H9 (cell line): ENCODE measurements at regions not wholly inside any gene's neighbourhood (a gene's known extent, or its start where the extent isn't known, plus 50 kb on each side); places are given as distances from the start of the nearest gene placed in this dataset.
A peak's percentile ranks its signal among the peaks of the same experiment; 100 is the strongest.

Experiments used
- DNase-seq: peaks from one replicate; pipeline ENCODE4 v3.0.0-alpha.2; 2017
- H2AFZ ChIP-seq: one replicate; pipeline ENCODE4 v1.6.1; 2013; ENCODE audit warnings: mild to moderate bottlenecking, low read length, control low read depth, moderate library complexity
- H2AK5ac ChIP-seq: 2 replicates; pipeline ENCODE4 v1.6.1; 2013; ENCODE audit warnings: low read length, control low read depth, mixed read lengths; ENCODE audit not compliant: insufficient read length
- H2BK120ac ChIP-seq: one replicate; pipeline ENCODE4 v1.6.1; 2013; ENCODE audit warnings: low read depth, mild to moderate bottlenecking, low read length, control low read depth, inconsistent platforms; ENCODE audit not compliant: poor library complexity, severe bottlenecking
- H2BK12ac ChIP-seq: 2 replicates; pipeline ENCODE4 v1.6.1; 2013; ENCODE audit warnings: low read length, control low read depth, mixed read lengths, low read depth; ENCODE audit not compliant: insufficient read length
- H2BK15ac ChIP-seq: 2 replicates; pipeline ENCODE4 v1.6.1; 2013; ENCODE audit warnings: low read depth, low read length, control low read depth
- H2BK20ac ChIP-seq: one replicate; pipeline ENCODE4 v1.6.1; 2013; ENCODE audit warnings: low read depth, mild to moderate bottlenecking, low read length, control low read depth, inconsistent platforms; ENCODE audit not compliant: poor library complexity, severe bottlenecking
- H2BK5ac ChIP-seq: 2 replicates; pipeline ENCODE4 v1.6.1; 2013; ENCODE audit warnings: low read length, control low read depth, mixed read lengths; ENCODE audit not compliant: insufficient read length
- H3K14ac ChIP-seq: 2 replicates; pipeline ENCODE4 v1.6.1; 2013; ENCODE audit warnings: low read length, control low read depth; ENCODE audit not compliant: insufficient read depth
- H3K18ac ChIP-seq: 2 replicates; pipeline ENCODE4 v1.6.1; 2013; ENCODE audit warnings: low read depth, mild to moderate bottlenecking, mixed read lengths, low read length, control low read depth; ENCODE audit not compliant: insufficient read length
- H3K23ac ChIP-seq: 2 replicates; pipeline ENCODE4 v1.6.1; 2013; ENCODE audit warnings: low read length, control low read depth, mixed read lengths, low read depth; ENCODE audit not compliant: insufficient read length
- H3K23me2 ChIP-seq: 2 replicates; pipeline ENCODE4 v1.6.1; 2013; ENCODE audit warnings: low read depth, mild to moderate bottlenecking, mixed read lengths, low read length, control low read depth; ENCODE audit not compliant: insufficient read length, poor library complexity, severe bottlenecking
- H3K27ac ChIP-seq: 2 replicates; pipeline ENCODE4 v1.5.1; 2013; ENCODE audit warnings: low read length, control low read depth, mixed read lengths, low read depth; ENCODE audit not compliant: insufficient read length
- H3K27me3 ChIP-seq: 2 replicates; pipeline ENCODE4 v1.6.1; 2013; ENCODE audit warnings: low read length, control low read depth, inconsistent platforms; ENCODE audit not compliant: insufficient read depth
- H3K4ac ChIP-seq: 2 replicates; pipeline ENCODE4 v1.6.1; 2013; ENCODE audit warnings: low read depth, mild to moderate bottlenecking, control low read depth, inconsistent platforms, low read length, moderate library complexity
- H3K4me1 ChIP-seq: 2 replicates; pipeline ENCODE4 v1.6.1; 2013; ENCODE audit warnings: low read length, control low read depth, inconsistent platforms; ENCODE audit not compliant: insufficient read depth
- H3K4me2 ChIP-seq: 2 replicates; pipeline ENCODE4 v1.6.1; 2013; ENCODE audit warnings: low read length, control low read depth, mixed read lengths; ENCODE audit not compliant: insufficient read length, insufficient read depth
- H3K56ac ChIP-seq: 2 replicates; pipeline ENCODE4 v1.6.1; 2013; ENCODE audit warnings: low read depth, mild to moderate bottlenecking, mixed read lengths, low read length, control low read depth; ENCODE audit not compliant: insufficient read length
- H3K79me1 ChIP-seq: 2 replicates; pipeline ENCODE4 v1.6.1; 2013; ENCODE audit warnings: low read depth, mild to moderate bottlenecking, moderate library complexity, low read length, control low read depth, inconsistent platforms; ENCODE audit not compliant: insufficient read depth, poor library complexity, severe bottlenecking
- H3K79me2 ChIP-seq: 2 replicates; pipeline ENCODE4 v1.6.1; 2013; ENCODE audit warnings: low read length, control low read depth, inconsistent platforms; ENCODE audit not compliant: insufficient read depth
- H3K9ac ChIP-seq: 2 replicates; pipeline ENCODE4 v1.6.1; 2013; ENCODE audit warnings: low read length, control low read depth, mixed read lengths; ENCODE audit not compliant: insufficient read length; ENCODE audit errors: extremely low read depth
- H3K9me3 ChIP-seq: one replicate; pipeline ENCODE4 v1.6.1; 2013; ENCODE audit warnings: low read depth, low read length, inconsistent platforms; ENCODE audit not compliant: control insufficient read depth
- H3T11ph ChIP-seq: one replicate; pipeline ENCODE4 v1.6.1; 2013; ENCODE audit warnings: mild to moderate bottlenecking, low read length, control low read depth, inconsistent platforms
- H4K20me1 ChIP-seq: one replicate; pipeline ENCODE4 v1.6.1; 2013; ENCODE audit not compliant: control insufficient read depth, insufficient read length, insufficient read depth
- H4K5ac ChIP-seq: 2 replicates; pipeline ENCODE4 v1.6.1; 2013; ENCODE audit warnings: low read depth, mild to moderate bottlenecking, mixed read lengths, low read length, control low read depth; ENCODE audit not compliant: insufficient read length
- H4K8ac ChIP-seq: replicated peaks from 2 replicates; pipeline ENCODE4 v1.6.1; 2013; ENCODE audit warnings: low read length, control low read depth, mixed read lengths, low read depth; ENCODE audit not compliant: insufficient read length
- H4K91ac ChIP-seq: 2 replicates; pipeline ENCODE4 v1.6.1; 2013; ENCODE audit warnings: low read depth, mild to moderate bottlenecking, moderate library complexity, mixed read lengths, low read length, control low read depth; ENCODE audit not compliant: insufficient read length
- H3K27ac Mint-ChIP-seq, 3 experiments: 2 replicates in 2 of 3; 3 replicates in 1 of 3; pipeline ENCODE4 v1.8.0; 2020 to 2021; ENCODE audit warnings: mixed read lengths in 3 of 3, mild to moderate bottlenecking in 1 of 3, moderate library complexity in 1 of 3
- H3K27me3 Mint-ChIP-seq: 2 replicates; pipeline ENCODE4 v1.8.0; 2021; ENCODE audit warnings: low read depth, mild to moderate bottlenecking, moderate library complexity, mixed read lengths
- H3K36me3 Mint-ChIP-seq, 3 experiments: 2 replicates in 2 of 3; 3 replicates in 1 of 3; pipeline ENCODE4 v1.8.0; 2020 to 2021; ENCODE audit warnings: low read depth in 3 of 3, mixed read lengths in 3 of 3; ENCODE audit not compliant: insufficient read depth in 1 of 3
- H3K4me1 Mint-ChIP-seq, 2 experiments: 2 replicates each; pipeline ENCODE4 v1.8.0; 2020; ENCODE audit warnings: mixed read lengths in 2 of 2
- H3K4me3 Mint-ChIP-seq, 2 experiments: 2 replicates in 1 of 2; 3 replicates in 1 of 2; pipeline ENCODE4 v1.8.0; 2020 to 2021; ENCODE audit warnings: mild to moderate bottlenecking in 2 of 2, mixed read lengths in 2 of 2, moderate library complexity in 1 of 2
- H3K9me3 Mint-ChIP-seq, 2 experiments: 2 replicates in 1 of 2; 3 replicates in 1 of 2; pipeline ENCODE4 v1.8.0; 2020; ENCODE audit warnings: mild to moderate bottlenecking in 2 of 2, mixed read lengths in 2 of 2, moderate library complexity in 1 of 2
- whole genome bisulfite sequencing: extraction: QIAGEN DNeasy Blood & Tissue Kit; methylation state at CpG from one replicate; pipeline ENCODE4 v1.1.7; 2013; ENCODE audit warnings: missing lambda C conversion rate, low lambda C conversion rate, mixed read lengths; ENCODE audit not compliant: insufficient read length; ENCODE audit errors: extremely low coverage; 5-methylcytosine and 5-hydroxymethylcytosine counted together
- TF ChIP-seq, protein P1 (sequence below): fragments of 200-600 bp; sonication (generic); conservative IDR thresholded peaks from 3 replicates; pipeline ENCODE4 v1.8.0; 2021; ENCODE audit warnings: antibody characterized with exemption, mild to moderate bottlenecking

DNA sequence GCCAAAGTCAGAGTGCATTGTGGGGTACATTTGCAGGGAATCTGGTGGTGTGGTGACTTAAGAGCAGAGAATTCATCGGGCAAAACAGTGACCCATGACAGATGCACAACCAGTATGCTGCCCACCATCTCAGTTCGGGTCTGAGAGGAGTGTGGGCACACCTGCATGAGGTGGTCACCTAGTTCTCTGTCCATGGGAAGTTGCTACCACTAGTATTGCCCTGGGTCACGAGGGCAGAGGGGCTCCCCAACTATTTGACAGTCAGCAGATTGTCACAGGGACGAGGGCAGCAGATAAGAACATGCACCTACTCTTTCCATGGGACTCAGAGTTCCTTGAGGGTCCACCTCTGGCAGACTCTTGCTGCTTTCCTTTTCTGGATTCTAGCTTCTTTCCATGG is 305.2 kb upstream of the MAOA start:
- Histone ChIP-seq H3T11ph (no peak overlapping the region), H2BK15ac (no peak overlapping the region), H4K8ac (no peak overlapping the region), H2BK20ac (no peak overlapping the region), H3K4me2 (no peak overlapping the region), H3K23me2 (no peaks in the 10 kb centered on the region), H4K5ac (no peak overlapping the region), H3K4me1 (peaks cover 4% of the 10 kb centered on the region; the same call in 1 of the 2 replicates), H3K79me1 (no peaks in the 10 kb centered on the region), H3K14ac (no peak overlapping the region), H2BK12ac (no peak overlapping the region), H2AFZ (no peak overlapping the region), H3K9ac (no peak overlapping the region), H2BK5ac (no peak overlapping the region), H2BK120ac (no peak overlapping the region), H3K9me3 (no peaks in the 10 kb centered on the region), H4K20me1 (no peaks in the 10 kb centered on the region), H4K91ac (no peak overlapping the region), H2AK5ac (no peak overlapping the region), H3K18ac (no peak overlapping the region), H3K4ac (no peak overlapping the region), H3K79me2 (no peaks in the 10 kb centered on the region), H3K27me3 (no peaks in the 10 kb centered on the region), H3K23ac (no peak overlapping the region), H3K27ac (no peak overlapping the region), H3K56ac (no peak overlapping the region)
- H3K9me3 Mint-ChIP-seq, result peaks cover 21 to 72% of the 10 kb centered on the region in 2 experiments
- DNase-seq, result no peak
- no CpG with 5 or more reads among the region's 4 CpGs for WGBS
- H3K27me3 Mint-ChIP-seq, result no peaks in the 10 kb centered on the region
- peak overlapping the region in 1 of 3 experiments; percentile 17; a peak in 1 of 7 replicates for H3K27ac Mint-ChIP-seq
- H3K4me3 Mint-ChIP-seq, result no peak overlapping the region
- peaks cover 39 to 56% of the 10 kb centered on the region in 2 experiments for H3K4me1 Mint-ChIP-seq
- peaks cover 4 to 69% (median 32%) of the 10 kb centered on the region in 3 experiments for H3K36me3 Mint-ChIP-seq
- TF ChIP-seq, protein P1, sequence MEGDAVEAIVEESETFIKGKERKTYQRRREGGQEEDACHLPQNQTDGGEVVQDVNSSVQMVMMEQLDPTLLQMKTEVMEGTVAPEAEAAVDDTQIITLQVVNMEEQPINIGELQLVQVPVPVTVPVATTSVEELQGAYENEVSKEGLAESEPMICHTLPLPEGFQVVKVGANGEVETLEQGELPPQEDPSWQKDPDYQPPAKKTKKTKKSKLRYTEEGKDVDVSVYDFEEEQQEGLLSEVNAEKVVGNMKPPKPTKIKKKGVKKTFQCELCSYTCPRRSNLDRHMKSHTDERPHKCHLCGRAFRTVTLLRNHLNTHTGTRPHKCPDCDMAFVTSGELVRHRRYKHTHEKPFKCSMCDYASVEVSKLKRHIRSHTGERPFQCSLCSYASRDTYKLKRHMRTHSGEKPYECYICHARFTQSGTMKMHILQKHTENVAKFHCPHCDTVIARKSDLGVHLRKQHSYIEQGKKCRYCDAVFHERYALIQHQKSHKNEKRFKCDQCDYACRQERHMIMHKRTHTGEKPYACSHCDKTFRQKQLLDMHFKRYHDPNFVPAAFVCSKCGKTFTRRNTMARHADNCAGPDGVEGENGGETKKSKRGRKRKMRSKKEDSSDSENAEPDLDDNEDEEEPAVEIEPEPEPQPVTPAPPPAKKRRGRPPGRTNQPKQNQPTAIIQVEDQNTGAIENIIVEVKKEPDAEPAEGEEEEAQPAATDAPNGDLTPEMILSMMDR, result no peak
